Neural progenitor cell (in vitro differentiated cells): ENCODE measurements at regions not wholly inside any gene's neighbourhood (a gene's known extent, or its start where the extent isn't known, plus 50 kb on each side); places are given as distances from the start of the nearest gene placed in this dataset.

ENCODE experiments used
- CTCF ChIP-seq: fragments of 200-600 bp; sonication (generic); IDR thresholded peaks from 2 replicates; pipeline ENCODE4 v1.5.1; 2017; ENCODE audit warnings: antibody characterized with exemption, mild to moderate bottlenecking
- EZH2 ChIP-seq: fragments of 200-600 bp; sonication (generic); IDR thresholded peaks from 2 replicates; pipeline ENCODE4 v1.6.1; 2017; ENCODE audit warnings: antibody characterized with exemption, mild to moderate bottlenecking, moderate library complexity

- no peak for TF ChIP-seq CTCF
- TF ChIP-seq EZH2: no peak
These were observed 183.9 kb downstream of the AVL9 start for GRCh38 chr7:32679192-32679591.
